ENCODE measurements at regions not wholly inside any gene's neighbourhood (a gene's known extent, or its start where the extent isn't known, plus 50 kb on each side); places are given as distances from the start of the nearest gene placed in this dataset.

- no peak for DNase-seq
Observed at GRCh38 chr2:120939595-120940318, 204.1 kb downstream of the GLI2 start.

GRCh38 chr2:120940319-120940696 lies 204.6 kb downstream of the GLI2 start:
- DNase-seq, result no peak

GRCh38 chr2:120940726-120941256 lies 205.1 kb downstream of the GLI2 start:
- DNase-seq, result no peak

- DNase-seq, result no peak
Observed at GRCh38 chr2:120941571-120942120, 206.0 kb downstream of the GLI2 start.

- DNase-seq, result no peak
Observed at GRCh38 chr2:120942658-120943057, 207.0 kb downstream of the GLI2 start.

- no peak for DNase-seq
Observed at GRCh38 chr2:120943403-120944034, 207.9 kb downstream of the GLI2 start.

- no peak for DNase-seq
Observed at GRCh38 chr2:120944575-120944974, 208.9 kb downstream of the GLI2 start.

- DNase-seq, result no peak
Observed at GRCh38 chr2:120945091-120945490, 209.4 kb downstream of the GLI2 start.

- DNase-seq, result no peak
Observed at GRCh38 chr2:120945832-120946499, 210.3 kb downstream of the GLI2 start.

GRCh38 chr2:120947327-120947726 lies 211.7 kb downstream of the GLI2 start:
- no peak for DNase-seq

GRCh38 chr2:120947982-120948661 lies 212.5 kb downstream of the GLI2 start:
- no peak for DNase-seq

- no peak for DNase-seq
Observed at GRCh38 chr2:120948662-120949011, 213.0 kb downstream of the GLI2 start.

GRCh38 chr2:120949027-120949956 lies 213.6 kb downstream of the GLI2 start:
- no peak for DNase-seq

GRCh38 chr2:120949957-120950590 lies 214.4 kb downstream of the GLI2 start:
- DNase-seq, result no peak

- DNase-seq, result no peak
Observed at GRCh38 chr2:120951693-120952092, 216.0 kb downstream of the GLI2 start.

- no peak for DNase-seq
Observed at GRCh38 chr2:120952318-120952717, 216.7 kb downstream of the GLI2 start.

GRCh38 chr2:120953066-120953756 lies 217.5 kb downstream of the GLI2 start:
- no peak for DNase-seq

GRCh38 chr2:120953843-120954584 lies 218.3 kb downstream of the GLI2 start:
- DNase-seq, result no peak

GRCh38 chr2:120954939-120955338 lies 219.3 kb downstream of the GLI2 start:
- no peak for DNase-seq

- DNase-seq, result no peak
Observed at GRCh38 chr2:120955427-120955826, 219.8 kb downstream of the GLI2 start.

Measured in activated CD4-positive, alpha-beta T cell treated with anti-CD3 and anti-CD28 coated beads, Interleukin-2, amount 50 U/mL, for 1 hour (primary cell).